ACHN (cell line): ENCODE measurements at regions not wholly inside any gene's neighbourhood (a gene's known extent, or its start where the extent isn't known, plus 50 kb on each side); places are given as distances from the start of the nearest gene placed in this dataset.
"Not testable (repeated sequence)": the region's sequence is repeated elsewhere in the genome, so short reads cannot be mapped to it uniquely, and the experiment has no call there.

Experiments
- DNase-seq: peaks from one replicate; pipeline ENCODE4 v3.0.0-alpha.2; 2015
- in situ Hi-C: cut with HindIII; loops from 2 replicates; pipeline ENCODE4 v1.10.0; 2017; ENCODE audit warnings: low sequenced_read_pairs, low pct_ligation_motif_present, low pct_unique_long_range_greater_than_20kb

DNA sequence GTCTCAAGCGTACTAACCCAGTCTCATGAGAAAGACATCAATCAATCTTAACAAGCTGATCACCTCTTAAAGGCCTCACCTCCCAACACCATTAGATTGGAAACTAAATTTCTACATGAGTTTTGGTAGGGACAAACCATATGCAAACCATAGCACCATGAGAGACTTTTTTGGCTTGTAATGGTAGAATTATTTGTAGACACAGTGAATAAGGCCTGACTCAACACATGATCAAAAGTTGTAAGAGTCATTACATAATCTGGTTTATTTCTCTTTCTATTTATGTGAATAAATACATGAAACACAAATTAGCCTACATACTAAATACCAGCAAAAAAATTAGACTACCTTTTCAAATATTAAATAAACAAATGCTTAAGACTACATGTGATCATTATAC, 183.3 kb upstream of the EPHA6 start:
- in situ Hi-C loops = no loop called here

DNA sequence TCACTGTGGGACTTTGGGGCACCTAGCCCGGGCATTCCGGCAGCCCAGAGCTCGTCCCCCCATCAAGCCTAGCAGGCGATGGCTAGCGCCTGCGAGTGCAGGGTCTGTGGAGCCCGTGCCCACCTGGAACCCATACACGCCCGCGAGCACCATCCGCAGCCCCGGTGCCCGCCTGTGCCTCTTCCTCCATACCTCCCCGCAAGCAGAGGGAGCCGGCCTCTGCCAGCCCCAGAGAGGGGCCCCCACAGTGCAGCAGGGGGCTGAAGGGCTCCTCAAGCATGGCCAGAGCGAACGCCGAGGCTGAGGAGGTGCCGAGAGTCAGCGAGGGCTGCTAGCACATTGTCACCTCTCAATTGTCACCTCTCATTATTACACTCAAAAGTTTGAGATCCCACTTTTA, 167.8 kb upstream of the EPHA6 start:
- in situ Hi-C loops = no loop called here
- DNase-seq = no peak

More for the DNA sequence above, 183.3 kb upstream of the EPHA6 start:
- DNase-seq = no peak

DNA sequence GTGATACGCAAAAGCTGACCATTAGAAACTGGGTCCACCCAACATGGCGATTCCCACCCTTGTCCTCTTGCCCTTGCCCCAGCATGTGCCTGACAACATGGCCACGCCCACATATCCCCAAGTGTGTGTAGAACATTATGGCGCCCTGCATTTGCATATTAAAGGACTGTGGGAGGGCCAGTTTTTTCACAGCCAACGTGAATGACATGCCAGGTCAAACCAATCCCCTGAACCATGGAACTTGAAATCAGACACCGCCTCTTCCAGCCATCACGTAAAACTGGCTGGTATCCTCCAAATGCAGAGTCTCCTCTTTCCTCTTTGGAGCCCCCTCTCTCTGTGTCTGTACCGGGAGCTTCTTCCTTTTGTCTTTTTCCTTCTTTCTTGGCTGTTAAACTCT, 156.7 kb upstream of the EPHA6 start:
- no peak for DNase-seq
- in situ Hi-C loops = no loop called here

DNA sequence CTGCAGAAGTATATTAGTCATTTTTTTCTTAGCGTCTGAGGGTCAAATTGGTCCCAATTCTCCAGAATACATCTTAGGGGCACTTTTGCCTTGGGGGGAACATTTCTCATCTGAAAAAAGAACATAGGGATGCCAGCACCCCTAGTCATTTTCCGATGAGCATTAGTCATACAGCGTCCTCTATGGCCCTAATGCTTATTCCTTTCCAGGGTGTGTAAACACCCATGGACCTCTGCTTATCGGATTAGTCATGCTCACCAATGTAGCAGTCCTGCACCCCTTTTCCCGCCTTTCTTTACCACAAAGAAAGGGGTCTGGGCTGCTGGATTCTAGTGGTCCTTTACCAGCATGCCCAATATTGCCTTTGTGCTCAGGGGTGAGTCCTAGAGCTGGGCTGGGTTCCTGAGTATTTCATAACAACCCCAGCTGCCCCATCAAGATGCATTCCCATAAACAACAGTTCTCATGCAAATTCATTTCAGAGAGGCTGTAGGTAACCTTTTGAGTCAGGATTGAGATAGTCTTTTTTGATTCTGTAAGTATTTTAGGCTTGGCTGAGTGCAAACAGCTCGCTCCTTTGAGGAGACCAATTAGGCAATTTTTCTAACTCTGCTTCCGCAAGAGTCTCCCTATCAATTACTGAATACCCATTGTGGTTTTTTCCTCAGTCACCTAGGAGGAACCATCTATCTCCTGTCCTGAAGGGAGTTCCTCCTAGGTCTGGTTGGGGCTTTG, 142.4 kb upstream of the EPHA6 start:
- in situ Hi-C loops, DNase-seq: not testable (repeated sequence)

DNA sequence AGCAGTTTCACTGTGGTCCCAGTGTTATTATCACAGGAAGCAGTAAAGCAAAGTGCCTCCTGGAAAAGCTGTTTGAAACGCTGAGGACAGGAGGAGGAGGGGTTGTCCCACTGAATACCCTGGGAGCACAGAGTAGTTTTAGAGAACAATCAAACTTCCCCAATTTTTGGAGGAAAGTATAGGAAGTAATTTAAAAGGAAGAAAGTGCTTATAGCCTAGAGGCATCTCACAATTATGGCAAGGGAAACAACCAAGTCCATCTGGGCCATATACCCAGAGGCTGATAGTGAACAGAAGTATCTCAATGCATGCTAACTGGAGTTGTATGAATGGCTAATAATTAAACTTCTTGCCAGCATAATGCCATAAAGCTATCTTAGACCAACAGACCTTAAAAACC, 137.2 kb upstream of the EPHA6 start:
- in situ Hi-C loops = no loop called here
- DNase-seq = no peak

DNA sequence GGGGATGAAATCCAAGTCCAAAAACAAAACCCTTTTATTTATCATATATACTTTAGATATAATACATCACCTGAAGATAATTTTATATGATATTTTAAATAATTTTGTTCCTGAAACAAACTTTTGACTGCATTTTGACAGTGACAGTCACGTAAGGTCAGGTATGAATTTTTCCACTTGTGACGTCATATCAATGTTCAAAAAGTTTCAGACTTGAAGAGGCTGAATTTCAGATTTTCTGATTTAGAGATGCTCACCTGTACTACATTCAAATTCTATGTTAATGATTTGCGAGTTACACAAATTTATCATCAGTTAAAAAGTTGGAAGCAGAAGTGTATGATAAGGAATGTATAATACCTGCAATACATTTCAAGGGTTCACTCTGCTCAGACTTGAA, 136.1 kb upstream of the EPHA6 start:
- in situ Hi-C loops = no loop called here
- DNase-seq = no peak

DNA sequence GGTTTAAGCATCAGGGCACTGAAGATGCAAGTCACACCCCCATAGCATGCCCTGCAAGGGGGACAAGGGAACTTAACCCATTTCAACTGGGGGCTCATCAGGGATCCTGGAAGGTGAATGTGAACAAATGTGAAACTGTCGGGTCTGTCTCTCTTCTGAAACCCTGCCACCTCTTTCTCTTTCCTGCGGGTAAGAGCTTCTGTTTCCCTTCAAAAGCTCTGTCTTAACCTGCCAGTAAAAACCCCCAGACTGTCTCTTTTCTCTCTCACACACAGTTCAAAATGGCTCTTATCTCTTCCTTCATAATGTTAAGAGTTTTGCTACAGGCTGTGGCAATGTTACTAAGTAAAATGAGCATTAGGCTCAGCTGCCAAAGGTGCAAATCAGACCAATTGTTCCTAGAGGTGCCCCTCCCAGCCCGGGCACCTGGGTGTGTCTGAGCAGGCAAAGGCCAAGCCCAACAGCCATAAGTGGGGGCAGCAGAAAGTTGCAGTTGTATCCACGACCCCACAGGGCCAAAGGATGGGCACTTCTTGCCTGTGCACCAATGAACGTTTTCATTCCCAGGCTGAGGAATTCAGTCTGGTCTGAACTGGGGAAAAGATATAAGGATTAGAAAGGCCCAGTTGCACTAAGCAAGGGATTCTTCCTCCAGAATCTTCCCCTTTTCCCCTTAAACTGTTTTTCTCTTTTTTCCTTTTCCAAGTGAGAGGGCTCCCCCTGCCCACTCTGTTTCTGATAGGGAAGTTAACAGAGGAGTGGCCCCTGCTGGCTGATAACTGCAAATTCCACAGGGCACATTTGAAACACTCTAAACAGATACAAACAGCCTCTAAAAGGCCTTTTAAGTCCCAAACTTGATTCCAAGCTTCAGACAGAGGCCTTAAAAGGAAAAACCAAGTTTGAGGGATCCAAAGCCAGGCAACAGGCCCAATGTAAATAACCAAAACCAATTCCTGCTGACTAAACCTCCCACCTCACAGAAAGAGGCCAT, 113.8 kb upstream of the EPHA6 start:
- in situ Hi-C loops = no loop called here
- DNase-seq = no peak

DNA sequence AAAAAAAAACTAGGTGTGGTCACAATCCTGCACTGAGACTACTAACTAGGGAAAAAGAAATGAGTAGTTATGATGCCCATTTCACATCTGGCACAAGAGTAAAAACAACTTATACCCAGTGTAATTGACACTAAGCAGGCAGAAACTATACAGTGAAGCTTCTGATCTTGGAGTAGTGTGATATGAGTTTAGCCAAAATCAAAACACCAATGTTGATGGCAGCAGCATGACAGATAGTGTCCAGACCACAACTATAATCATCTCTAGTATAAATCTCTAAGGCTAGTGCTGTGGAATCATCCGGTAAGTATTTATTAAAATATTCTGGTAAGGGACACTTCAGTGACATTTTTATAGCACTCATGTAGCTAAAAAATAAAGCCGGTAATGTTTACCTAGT, 108.5 kb upstream of the EPHA6 start:
- in situ Hi-C loops = no loop called here
- DNase-seq = no peak

DNA sequence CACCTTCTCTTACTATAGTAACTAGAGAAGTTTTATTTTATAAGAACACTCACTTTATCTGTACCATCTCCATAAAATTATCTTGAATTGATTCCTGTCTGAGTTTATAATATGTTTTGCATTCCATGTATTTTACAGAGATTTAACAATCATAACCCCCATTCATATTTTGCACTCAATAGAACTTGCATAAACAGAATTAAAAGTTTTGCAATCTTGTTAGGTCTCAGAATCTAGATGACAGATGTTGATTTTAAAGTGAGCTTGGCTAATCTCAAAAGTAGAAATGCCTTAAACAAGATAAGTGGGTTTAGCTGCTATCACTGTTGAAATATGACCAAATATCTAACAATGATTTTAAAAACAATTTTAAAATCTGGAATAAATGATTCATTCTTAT, 107.9 kb upstream of the EPHA6 start:
- in situ Hi-C loops = no loop called here

DNA sequence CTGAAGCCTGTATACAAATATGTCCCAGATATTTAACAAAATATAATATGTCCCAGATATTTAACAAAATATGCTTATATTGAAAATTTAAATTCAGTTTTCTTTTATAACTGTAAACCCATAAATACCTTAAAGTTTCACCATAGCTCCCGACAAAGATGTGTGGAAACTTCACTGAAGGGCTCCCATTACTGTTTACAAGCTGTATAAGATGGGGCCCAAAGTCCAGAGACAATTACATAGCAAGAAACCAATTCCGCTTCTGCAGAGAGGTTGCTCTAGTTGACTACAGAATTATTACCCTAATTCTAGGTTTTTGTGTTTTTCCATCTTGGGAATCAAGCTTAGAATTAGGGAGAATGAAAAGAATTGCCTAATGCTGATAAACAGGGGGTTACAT, 102.6 kb upstream of the EPHA6 start:
- DNase-seq = no peak
- in situ Hi-C loops = no loop called here

More for the DNA sequence above, 107.9 kb upstream of the EPHA6 start:
- no peak for DNase-seq

DNA sequence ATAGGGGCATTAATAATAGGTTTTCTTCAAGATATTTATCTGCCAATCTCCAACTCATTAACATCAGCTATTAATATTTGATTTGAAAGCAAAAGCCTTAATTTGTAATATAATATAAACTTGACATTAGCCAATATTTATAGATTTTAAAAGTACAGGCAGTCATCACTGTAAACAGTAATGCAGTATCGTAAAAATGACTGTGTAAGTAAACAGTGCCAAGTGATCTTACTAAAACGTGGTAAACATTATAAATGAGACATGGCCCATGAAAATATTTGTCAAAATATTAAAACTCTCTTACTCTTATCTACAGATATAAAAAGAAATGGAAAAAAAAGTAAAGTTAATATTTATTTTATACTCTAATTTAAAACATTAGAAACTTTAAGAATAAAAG, 101.6 kb upstream of the EPHA6 start:
- in situ Hi-C loops = no loop called here
- no peak for DNase-seq

DNA sequence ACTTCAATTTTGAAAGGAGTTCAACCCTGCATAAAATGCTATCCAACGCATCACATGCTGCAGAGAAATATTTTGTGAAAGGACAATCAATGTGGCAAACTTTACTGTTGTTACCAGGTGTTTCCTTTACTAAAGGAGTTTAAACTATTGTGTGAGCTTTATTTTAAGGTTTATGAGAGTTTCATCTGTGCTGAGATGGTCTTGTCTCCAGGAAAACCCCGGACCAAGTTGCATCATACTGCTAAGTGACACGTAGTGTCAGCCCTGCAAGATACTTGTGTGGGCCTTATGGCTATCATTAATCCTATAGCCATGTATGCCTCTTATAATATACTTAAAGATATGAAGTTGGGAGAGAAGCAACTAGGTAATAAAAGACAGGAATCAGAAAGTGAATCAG, 94.5 kb upstream of the EPHA6 start:
- in situ Hi-C loops = no loop called here
- no peak for DNase-seq

DNA sequence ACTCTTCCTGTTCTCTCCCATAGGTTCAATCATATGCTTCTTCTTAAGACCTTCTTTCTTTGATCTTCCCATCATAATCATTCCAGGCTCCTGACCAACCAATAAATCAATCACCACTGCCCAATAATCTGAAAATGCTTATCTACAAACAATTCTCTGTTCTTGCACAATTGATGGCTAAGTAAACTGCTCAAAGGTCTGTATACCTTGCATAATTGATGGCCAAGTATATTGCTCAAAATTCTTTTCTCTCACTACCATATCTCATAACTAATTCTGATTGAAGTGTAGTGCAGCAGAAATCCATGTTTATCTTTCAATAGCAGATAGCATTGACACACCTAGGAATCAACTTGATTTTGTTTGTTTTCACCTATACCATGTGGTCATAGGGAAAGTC, 83.4 kb upstream of the EPHA6 start:
- no peak for DNase-seq

DNA sequence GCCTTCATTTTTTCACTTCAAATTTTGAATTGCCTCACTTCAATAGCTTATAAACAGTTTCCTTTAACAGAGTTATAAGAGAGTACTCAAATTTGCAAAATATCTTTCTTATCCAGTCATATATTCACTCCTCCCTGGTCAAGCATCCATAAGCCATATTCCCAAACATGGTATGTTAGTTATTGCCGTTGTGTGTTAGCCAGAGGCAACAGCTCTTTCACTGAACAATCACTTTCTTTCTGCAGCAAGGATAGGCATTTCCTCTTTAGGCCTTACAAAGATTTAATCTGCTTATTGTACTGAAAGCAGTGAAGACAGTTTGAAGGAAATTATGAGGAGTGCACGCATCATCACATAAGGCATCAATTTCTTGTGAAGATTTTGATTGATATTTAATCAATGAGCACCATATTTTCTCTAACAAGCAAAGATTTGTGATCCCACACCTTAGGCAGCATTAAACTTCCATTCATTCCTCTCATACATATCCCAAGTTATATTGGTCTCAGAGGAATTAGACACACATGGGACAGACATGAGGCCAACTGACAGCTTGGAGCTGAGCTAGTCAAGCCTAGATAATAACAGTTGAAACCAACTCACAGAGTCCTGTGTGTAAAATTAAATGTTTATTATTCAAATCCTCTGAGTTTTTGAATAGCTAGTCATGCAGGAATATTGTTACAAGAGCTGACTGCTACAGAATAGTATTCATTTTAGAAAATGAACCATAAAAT, 80.0 kb upstream of the EPHA6 start:
- in situ Hi-C loops = no loop called here
- no peak for DNase-seq

More for the DNA sequence above, 83.4 kb upstream of the EPHA6 start:
- in situ Hi-C loops = no loop called here

DNA sequence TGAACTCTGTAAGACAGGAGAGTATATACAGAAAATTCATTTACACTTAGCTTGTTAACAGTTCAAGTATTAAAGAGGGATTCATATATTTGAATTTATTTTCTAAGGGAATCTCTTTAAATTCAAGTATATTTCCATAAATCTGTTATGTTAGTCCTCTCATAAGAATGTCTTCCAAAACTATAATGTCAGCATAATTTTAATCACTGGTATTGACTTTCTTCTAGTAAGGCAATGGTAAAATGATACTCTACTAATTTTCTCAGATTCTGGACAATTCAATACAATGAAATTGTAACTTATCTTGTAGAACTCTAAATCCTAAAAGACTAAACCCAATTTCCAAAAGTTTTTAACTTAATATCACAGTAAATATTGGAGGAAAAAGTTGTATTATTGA, 66.3 kb upstream of the EPHA6 start:
- no peak for DNase-seq
- in situ Hi-C loops = no loop called here

DNA sequence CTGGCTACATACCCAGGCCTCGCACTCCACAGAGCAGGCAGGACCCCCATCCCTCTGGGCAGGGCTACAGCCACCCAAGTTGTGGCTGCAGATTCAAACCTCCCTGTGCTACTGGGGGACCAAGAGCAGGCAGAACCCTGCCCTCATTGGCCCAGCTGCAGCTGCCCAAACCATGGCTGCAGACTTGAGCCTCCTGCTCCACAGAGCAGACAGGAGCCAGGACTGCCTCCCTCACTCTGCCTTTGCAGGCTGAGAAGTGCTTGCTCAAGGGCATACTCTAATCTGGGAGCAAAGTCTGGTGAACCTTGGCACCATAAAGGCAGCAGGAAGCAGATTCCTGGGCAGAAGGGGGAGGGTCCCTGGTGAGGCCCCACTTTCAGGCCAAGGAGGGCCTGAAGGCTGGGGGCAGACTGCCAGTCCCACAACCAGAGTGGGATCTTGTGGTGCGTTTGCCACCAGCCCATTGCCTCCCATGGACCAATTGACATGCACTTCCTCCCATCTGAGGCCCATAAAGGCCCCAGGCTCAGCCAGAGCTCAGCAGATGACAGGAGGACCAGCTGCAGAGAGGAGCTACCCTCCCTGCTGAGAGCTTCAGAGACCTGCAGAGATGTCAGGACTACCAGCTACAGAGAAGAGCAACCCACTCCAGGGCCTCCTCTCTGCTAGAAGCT, 64.2 kb upstream of the EPHA6 start:
- in situ Hi-C loops = no loop called here
- DNase-seq = no peak

DNA sequence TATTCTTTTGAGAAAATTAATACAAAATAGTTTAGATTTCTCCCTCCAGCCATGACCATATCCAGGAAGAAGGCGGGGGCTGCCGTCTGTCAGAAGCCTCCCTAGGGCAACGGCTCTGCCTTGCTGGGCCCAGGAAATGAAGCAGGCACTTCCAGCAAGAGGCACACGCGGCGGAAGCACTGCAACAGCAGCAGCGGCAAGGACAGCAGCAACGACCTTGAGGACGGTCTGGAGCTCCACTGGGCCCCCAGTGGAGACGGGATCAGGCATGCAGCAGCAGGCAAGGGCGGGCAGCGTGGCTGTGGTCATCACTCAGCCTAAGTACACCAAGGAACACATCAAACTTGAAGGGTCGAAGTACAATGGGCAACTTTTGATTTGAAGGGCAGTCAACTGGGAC, 61.3 kb upstream of the EPHA6 start:
- in situ Hi-C loops = no loop called here
- no peak for DNase-seq

DNA sequence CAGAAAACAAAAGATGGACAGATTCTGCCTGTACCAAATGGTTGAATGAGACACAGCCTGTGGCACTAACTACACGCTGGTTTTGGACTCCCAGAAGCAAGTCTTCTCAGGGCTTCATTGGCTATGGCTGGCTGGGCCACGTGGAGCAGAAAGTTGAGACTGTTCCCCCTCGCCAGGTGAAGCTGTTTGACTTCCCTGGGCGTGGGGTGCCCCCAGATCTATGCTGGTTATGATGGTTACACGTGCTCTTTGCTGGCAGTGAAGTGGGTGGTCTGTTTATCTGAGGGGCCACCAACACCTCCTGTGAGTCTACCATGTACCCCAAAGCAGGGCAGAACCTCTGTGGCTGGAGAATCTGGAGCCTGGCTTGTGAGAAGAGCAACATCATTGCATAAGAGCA, 60.3 kb upstream of the EPHA6 start:
- no peak for DNase-seq
- in situ Hi-C loops = no loop called here

DNA sequence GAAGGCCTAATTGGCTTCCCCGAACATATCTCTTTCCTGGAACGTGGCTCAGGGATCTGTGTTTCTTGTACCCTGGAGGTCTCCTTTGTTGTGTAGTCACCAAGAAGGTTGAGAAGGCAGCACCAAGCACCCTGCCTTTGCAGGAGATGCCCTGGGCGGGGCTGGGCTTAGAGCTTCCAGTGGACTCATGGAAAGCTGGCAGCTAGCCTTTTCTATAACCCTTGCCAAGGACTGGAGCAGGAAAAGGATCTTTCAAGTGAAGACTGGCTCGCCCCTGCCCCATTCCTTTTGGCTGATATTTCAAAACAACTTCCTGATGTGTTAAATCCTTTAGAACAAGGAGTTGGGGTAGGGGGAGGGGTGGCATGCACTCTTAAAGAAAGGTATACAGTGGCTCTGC, 58.9 kb upstream of the EPHA6 start:
- no peak for DNase-seq
- in situ Hi-C loops = no loop called here
